Subcutaneous abdominal adipose tissue (tissue), 5 donors: ENCODE measurements at regions not wholly inside any gene's neighbourhood (a gene's known extent, or its start where the extent isn't known, plus 50 kb on each side); places are given as distances from the start of the nearest gene placed in this dataset.

Experiments used
- H3K27ac ChIP-seq: one replicate; pipeline ENCODE4 v1.7.0; 2013; ENCODE audit warnings: low read depth, mild to moderate bottlenecking, inconsistent platforms, low read length, moderate library complexity
- H3K27me3 ChIP-seq, 5 donors: one replicate each; pipeline ENCODE4 v1.7.0; 2013; ENCODE audit warnings: low read length in 5 of 5, inconsistent platforms in 1 of 5; ENCODE audit not compliant: control insufficient read depth in 5 of 5, insufficient read depth in 4 of 5
- H3K36me3 ChIP-seq, 5 donors: one replicate each; pipeline ENCODE4 v1.7.0; 2013; ENCODE audit warnings: low read length in 5 of 5; ENCODE audit not compliant: control insufficient read depth in 5 of 5, insufficient read depth in 5 of 5
- H3K4me1 ChIP-seq, 5 donors: one replicate each; pipeline ENCODE4 v1.7.0; 2013; ENCODE audit warnings: low read length in 5 of 5, mild to moderate bottlenecking in 3 of 5, moderate library complexity in 1 of 5; ENCODE audit not compliant: control insufficient read depth in 5 of 5, insufficient read depth in 5 of 5
- H3K4me3 ChIP-seq, 5 donors: one replicate each; pipeline ENCODE4 v1.7.0; 2013; ENCODE audit warnings: low read length in 5 of 5, low read depth in 1 of 5
- H3K9ac ChIP-seq, 5 donors: one replicate each; pipeline ENCODE4 v1.7.0; 2013; ENCODE audit warnings: low read length in 5 of 5, mild to moderate bottlenecking in 4 of 5, moderate library complexity in 3 of 5
- H3K9me3 ChIP-seq, 5 donors: one replicate each; pipeline ENCODE4 v1.7.0; 2013; ENCODE audit warnings: low read length in 5 of 5; ENCODE audit not compliant: control insufficient read depth in 5 of 5
- donor health status: healthy.
- donor health status: healthy.
- donor health status: healthy.
- donor health status: healthy.
- donor health status: healthy.

DNA sequence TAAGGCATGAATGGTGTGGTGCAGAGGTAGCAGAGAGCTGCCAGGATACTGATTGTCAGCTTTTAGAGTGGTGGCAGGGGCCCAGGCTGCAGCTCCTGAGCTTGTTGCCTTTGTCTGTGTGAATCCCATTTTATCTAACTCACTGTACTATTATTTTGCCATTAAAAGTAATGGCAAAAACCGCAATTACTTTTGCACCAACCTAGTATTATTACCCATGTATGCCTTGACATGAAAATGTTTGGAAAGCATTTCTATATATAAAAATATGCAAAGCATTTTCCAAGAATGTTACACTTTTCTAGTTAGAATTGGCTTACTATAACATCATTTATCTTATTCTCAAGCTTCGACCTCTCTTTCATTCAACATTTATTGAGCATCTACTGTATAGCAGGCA, 308.1 kb upstream of the MYOCD start:
- peaks cover 0 to 4% (median 0%) of the 10 kb centered on the region in 5 donors for H3K9me3 ChIP-seq
- no peaks in the 10 kb centered on the region for H3K4me1 ChIP-seq
- H3K27me3 ChIP-seq, result no peaks in the 10 kb centered on the region
- H3K4me3 ChIP-seq, result no peak overlapping the region
- no peaks in the 10 kb centered on the region for H3K36me3 ChIP-seq
- H3K9ac ChIP-seq, result no peak overlapping the region
- no peak overlapping the region for H3K27ac ChIP-seq

DNA sequence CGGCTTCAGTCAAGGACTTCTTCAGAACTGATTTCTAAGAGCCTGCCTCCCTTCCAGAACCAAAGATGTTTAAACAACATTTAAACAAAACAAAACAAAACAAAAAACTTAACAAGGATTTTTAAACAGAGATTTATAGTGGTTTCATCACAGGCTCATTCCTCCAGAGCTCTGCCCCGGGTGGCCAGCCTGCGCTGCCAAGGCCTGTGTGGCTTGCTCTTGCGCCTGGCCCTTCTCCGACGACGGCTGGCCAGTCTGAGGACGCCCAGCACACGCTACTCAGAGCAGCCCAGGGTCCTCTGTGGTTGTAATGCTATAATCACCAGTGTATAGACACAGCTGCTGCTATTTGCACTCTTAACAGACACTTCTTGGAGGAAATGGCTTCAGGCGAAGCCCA, 307.2 kb upstream of the MYOCD start:
- no peaks in the 10 kb centered on the region for H3K4me1 ChIP-seq
- no peaks in the 10 kb centered on the region for H3K36me3 ChIP-seq
- no peak overlapping the region for H3K4me3 ChIP-seq
- peaks cover 0 to 4% (median 0%) of the 10 kb centered on the region in 5 donors for H3K9me3 ChIP-seq
- H3K27me3 ChIP-seq, result no peaks in the 10 kb centered on the region
- no peak overlapping the region for H3K27ac ChIP-seq
- no peak overlapping the region for H3K9ac ChIP-seq

DNA sequence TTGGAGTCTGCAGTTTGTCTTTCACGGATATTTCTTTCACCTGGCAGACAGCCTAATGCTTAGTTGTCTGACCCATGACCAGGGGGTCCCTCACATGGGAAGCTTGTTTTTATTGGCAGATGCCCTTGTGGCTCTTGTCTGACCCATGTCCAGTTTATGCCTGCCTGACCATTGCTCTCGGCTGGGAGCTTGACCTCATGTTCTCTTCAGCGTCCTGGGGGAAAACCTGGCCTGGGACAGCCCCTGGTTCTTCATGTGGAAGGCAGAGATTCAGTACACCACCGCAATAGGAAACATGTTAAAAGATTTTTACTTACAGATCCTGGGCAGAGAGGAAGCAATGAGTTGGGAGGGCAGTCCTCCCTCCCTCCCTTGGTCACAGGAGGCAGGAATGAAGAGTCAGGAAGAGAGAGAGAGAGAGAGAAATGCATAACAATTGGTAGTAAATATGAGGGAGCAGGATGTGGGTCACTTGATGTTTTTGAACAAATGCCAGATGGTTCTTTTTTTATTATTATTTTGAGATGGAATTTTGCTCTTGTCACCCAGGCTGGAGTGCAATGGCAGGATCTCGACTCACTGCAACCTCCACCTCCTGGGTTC, 302.7 kb upstream of the MYOCD start:
- Histone ChIP-seq H3K36me3 (no peaks in the 10 kb centered on the region), H3K27ac (no peak overlapping the region), H3K27me3 (no peaks in the 10 kb centered on the region)

DNA sequence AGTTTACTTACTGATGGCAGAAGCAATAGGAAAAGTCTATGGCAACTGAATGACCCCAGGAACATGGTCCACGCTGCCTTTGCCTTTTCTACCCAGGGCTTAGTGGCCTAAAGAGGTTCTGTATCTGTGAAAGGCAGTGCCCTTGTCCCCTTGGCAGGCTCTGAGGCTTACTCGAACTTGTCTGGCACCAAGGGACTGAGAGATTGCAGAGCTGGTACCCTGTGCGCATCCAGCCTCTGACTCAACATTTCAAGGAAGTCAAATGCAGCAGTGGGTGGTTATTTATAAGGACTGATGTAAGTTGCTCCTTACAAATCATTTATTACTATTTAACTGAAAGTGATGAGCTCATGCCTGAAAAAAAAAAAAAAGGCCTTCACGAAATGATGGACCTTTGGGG, 299.9 kb upstream of the MYOCD start:
- Histone ChIP-seq H3K27ac (no peak overlapping the region), H3K9ac (no peak overlapping the region), H3K4me3 (no peak overlapping the region), H3K27me3 (no peaks in the 10 kb centered on the region), H3K9me3 (no peaks in the 10 kb centered on the region), H3K36me3 (no peaks in the 10 kb centered on the region), H3K4me1 (no peaks in the 10 kb centered on the region)

More for the DNA sequence above, 302.7 kb upstream of the MYOCD start:
- Histone ChIP-seq H3K9me3 (no peaks in the 10 kb centered on the region), H3K9ac (no peak overlapping the region), H3K4me1 (no peaks in the 10 kb centered on the region), H3K4me3 (no peak overlapping the region)

DNA sequence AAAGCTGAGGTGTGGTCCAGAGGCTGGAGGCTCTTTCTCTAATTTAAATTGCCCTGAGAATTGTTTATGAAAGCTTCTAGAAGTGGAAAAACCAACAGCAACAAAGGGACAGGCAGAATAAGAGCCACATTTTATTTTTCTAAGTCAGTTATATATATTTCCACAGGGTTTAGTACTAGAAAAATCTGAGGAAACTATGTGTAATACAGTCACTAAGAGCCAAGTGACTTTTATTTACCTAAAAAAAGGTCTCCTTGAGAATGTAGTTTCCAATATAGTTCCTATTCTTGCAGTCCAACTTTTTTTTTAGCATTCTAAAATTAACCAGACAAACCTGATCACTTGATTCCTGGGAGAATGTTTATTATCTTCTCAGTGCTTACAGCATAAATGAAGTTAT, 296.6 kb upstream of the MYOCD start:
- Histone ChIP-seq H3K36me3 (no peaks in the 10 kb centered on the region), H3K9ac (no peak overlapping the region), H3K27ac (no peak overlapping the region), H3K27me3 (no peaks in the 10 kb centered on the region), H3K9me3 (peaks cover 0 to 4% (median 0%) of the 10 kb centered on the region in 5 donors), H3K4me1 (no peaks in the 10 kb centered on the region), H3K4me3 (no peak overlapping the region)

DNA sequence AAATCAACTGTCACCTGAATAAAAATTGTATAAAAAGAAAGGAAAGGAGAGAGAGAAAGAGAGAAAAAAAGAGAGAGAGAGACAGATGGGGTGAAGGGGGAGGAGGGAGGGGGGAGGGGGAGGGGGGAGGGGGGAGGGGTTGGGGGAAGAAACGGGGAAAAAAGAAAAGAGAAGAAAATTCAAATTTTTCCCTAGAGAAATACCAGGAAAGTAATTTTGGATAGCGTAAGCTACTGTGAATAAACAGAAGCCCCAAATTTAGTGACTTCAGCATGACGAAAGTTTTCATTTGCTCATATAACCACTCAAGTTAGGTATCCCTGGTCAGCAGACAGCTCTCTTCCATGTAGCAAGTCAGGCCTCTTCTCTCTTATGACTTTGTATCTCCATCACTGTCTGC, 289.4 kb upstream of the MYOCD start:
- Histone ChIP-seq H3K27ac (no peak overlapping the region), H3K9ac (no peak overlapping the region), H3K4me3 (no peak overlapping the region), H3K36me3 (no peaks in the 10 kb centered on the region), H3K4me1 (no peaks in the 10 kb centered on the region), H3K27me3 (no peaks in the 10 kb centered on the region), H3K9me3 (peaks cover 0 to 4% (median 0%) of the 10 kb centered on the region in 5 donors)

DNA sequence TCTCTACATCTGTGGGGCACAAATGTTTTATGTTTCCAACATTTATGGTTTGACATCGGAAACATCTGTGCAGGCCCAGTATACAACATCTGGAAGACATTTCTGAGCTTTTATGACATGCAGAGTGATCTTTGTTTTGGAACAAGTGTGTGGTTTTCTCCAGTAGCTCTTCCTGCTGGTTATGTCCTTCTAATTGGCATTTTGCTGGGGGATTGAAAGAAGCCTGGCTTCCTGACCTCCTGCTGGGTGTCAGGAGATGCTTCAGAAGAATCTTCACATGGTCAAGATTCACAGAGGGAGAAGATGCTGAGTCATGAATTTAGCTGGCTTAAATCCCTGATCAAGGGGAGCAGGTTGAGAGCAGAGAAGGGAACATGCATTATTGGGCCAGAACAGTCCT, 279.5 kb upstream of the MYOCD start:
- Histone ChIP-seq H3K9ac (no peak overlapping the region), H3K27ac (no peak overlapping the region), H3K36me3 (no peaks in the 10 kb centered on the region)

DNA sequence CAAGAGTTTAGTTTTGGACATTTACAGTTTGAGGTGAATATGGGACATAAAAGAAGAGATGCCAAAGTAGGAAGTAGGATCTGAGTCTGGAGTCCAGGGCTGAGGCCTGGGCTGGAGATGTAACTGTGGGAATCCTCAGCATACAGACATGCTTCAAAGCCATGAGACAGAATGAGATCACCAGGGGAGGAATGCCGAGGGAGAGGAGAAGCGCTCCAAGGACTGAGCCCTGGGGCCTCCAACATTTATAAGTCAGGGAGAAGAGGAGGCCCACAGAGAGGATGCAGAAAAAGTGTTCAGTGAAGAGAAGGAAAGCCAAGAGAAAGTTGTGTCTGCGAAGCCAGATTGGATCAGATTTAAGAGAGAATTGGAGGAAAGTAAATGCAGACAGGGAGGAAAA, 277.5 kb upstream of the MYOCD start:
- no peaks in the 10 kb centered on the region for H3K36me3 ChIP-seq
- no peak overlapping the region for H3K9ac ChIP-seq
- H3K9me3 ChIP-seq, result no peaks in the 10 kb centered on the region
- no peaks in the 10 kb centered on the region for H3K4me1 ChIP-seq
- no peak overlapping the region for H3K4me3 ChIP-seq
- no peak overlapping the region for H3K27ac ChIP-seq
- no peaks in the 10 kb centered on the region for H3K27me3 ChIP-seq

More for the DNA sequence above, 279.5 kb upstream of the MYOCD start:
- Histone ChIP-seq H3K27me3 (no peaks in the 10 kb centered on the region), H3K9me3 (no peaks in the 10 kb centered on the region), H3K4me1 (no peaks in the 10 kb centered on the region), H3K4me3 (no peak overlapping the region)

DNA sequence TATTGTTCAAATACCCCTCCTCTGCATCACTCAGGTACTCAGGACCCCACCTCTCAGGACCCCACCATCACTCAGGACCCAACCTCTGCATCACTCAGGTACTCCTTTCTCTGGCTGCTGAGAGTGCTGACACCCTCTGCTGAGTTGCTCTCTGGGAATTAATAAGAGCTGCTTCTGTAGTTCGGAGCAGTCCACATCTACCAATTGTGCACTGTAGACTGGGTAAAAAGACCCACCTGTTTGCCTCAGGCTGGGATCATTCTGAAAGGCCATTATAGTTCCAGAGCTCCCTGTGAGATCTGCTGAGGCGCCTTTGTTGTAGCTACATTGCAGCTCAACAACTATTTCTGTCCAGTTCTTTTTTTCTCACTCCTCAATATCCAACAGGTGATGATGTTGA, 276.3 kb upstream of the MYOCD start:
- Histone ChIP-seq H3K36me3 (no peaks in the 10 kb centered on the region), H3K27ac (no peak overlapping the region), H3K4me1 (no peaks in the 10 kb centered on the region), H3K9me3 (no peaks in the 10 kb centered on the region), H3K4me3 (no peak overlapping the region), H3K27me3 (no peaks in the 10 kb centered on the region), H3K9ac (no peak overlapping the region)

DNA sequence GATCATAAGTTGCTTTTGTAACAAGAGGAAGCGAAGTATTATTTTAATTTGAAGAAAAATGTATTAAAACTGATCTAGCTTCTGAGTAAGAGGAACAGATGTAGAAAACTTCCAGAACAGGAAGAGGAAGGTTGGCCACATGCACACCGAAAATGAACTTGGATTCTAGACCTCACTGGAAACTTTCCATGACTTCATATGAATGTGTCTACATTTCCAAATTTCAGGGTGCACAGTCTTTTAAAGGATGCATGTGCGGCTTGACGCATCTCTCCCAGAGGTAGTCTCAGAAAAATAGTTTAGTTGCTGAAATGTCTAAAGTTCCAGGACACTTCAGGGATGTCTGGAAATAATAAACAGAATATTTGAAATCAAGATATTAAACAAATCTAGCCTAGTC, 275.1 kb upstream of the MYOCD start:
- H3K9me3 ChIP-seq, result no peaks in the 10 kb centered on the region
- H3K4me1 ChIP-seq, result no peaks in the 10 kb centered on the region
- no peak overlapping the region for H3K27ac ChIP-seq
- no peaks in the 10 kb centered on the region for H3K27me3 ChIP-seq
- no peak overlapping the region for H3K9ac ChIP-seq
- H3K36me3 ChIP-seq, result no peaks in the 10 kb centered on the region
- no peak overlapping the region for H3K4me3 ChIP-seq

DNA sequence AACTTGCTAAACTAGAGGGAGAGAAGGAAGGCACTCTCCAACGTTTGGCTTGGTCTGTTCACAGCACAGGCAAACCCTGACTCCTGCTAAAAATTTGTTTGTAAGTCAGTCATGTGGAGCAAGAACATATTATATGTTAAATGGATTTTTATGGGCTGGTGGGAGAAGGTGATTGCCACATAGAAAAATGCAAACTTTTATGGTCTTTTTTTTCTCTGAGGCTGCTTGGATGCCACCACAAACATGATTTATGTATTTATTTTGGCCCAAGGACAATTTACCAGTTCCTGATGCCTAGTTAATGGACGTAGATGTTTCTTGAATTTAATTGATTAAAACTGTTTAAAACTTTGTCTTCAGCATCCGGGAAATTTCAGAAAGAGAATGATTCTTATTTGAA, 274.2 kb upstream of the MYOCD start:
- Histone ChIP-seq H3K36me3 (no peaks in the 10 kb centered on the region), H3K27ac (no peak overlapping the region), H3K27me3 (no peaks in the 10 kb centered on the region), H3K4me1 (no peaks in the 10 kb centered on the region), H3K9ac (no peak overlapping the region), H3K9me3 (no peaks in the 10 kb centered on the region), H3K4me3 (no peak overlapping the region)
